OCI-LY7 (cell line): ENCODE measurements at regions not wholly inside any gene's neighbourhood (a gene's known extent, or its start where the extent isn't known, plus 50 kb on each side); places are given as distances from the start of the nearest gene placed in this dataset.

Experiments used
- EZH2phosphoT487 ChIP-seq: fragments of 200-600 bp; sonication (generic); IDR thresholded peaks from 2 replicates; pipeline ENCODE4 v1.6.1; 2018; ENCODE audit warnings: low read depth, borderline replicate concordance, mild to moderate bottlenecking, mixed run types, antibody characterized with exemption, low read length, moderate library complexity, mixed read lengths
- TF ChIP-seq, protein P1 (sequence below): fragments of 200-600 bp; sonication (generic); conservative IDR thresholded peaks from 2 replicates; pipeline ENCODE4 v1.5.1; 2014; ENCODE audit warnings: mild to moderate bottlenecking, antibody characterized with exemption, low read length, moderate library complexity, mixed read lengths

DNA sequence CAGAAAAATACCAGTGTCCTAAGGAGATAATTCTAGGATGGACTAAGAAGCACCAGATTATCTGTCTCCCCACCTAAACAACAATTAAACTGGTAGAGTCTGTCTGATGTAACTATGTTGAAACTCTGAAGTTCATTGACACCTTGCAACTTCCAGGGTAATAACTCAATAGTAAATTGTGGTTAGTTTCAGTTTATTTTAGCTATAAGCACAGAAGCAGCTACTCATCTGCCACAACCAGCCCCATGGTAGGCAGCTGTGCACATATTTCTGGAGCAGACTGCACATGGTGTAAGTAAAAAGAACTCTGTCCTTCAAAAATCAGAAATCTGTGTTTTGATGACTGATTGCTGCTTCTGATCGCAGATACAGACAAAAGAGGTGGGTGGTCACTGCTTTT lies 852.1 kb downstream of the CDH11 start:
- TF ChIP-seq, protein P1, sequence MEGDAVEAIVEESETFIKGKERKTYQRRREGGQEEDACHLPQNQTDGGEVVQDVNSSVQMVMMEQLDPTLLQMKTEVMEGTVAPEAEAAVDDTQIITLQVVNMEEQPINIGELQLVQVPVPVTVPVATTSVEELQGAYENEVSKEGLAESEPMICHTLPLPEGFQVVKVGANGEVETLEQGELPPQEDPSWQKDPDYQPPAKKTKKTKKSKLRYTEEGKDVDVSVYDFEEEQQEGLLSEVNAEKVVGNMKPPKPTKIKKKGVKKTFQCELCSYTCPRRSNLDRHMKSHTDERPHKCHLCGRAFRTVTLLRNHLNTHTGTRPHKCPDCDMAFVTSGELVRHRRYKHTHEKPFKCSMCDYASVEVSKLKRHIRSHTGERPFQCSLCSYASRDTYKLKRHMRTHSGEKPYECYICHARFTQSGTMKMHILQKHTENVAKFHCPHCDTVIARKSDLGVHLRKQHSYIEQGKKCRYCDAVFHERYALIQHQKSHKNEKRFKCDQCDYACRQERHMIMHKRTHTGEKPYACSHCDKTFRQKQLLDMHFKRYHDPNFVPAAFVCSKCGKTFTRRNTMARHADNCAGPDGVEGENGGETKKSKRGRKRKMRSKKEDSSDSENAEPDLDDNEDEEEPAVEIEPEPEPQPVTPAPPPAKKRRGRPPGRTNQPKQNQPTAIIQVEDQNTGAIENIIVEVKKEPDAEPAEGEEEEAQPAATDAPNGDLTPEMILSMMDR = no peak
- no peak for TF ChIP-seq EZH2phosphoT487
